CD4-positive, alpha-beta T cell (primary cell): ENCODE measurements at regions not wholly inside any gene's neighbourhood (a gene's known extent, or its start where the extent isn't known, plus 50 kb on each side); places are given as distances from the start of the nearest gene placed in this dataset. TPM values are rescaled to one million over a fixed set of nuclear protein-coding genes. Genes with fewer than 3 reads are reported as not detected.

Experiments used
- ATAC-seq: fragments of 200-7000 bp; cut with Tn5 transposase; one replicate; pipeline ENCODE4 v1.10.0; 2022; ENCODE audit warnings: mild to moderate bottlenecking; ENCODE audit not compliant: poor library complexity
- CTCF ChIA-PET: fragments of 350-600 bp; sonication (Branson Sonifier 250); formaldehyde crosslinking; loops from one replicate; lab custom pipeline; 2021; ENCODE audit warnings: antibody characterized with exemption, inconsistent platforms; lab: Charles Lee
- POLR2A ChIA-PET: fragments of 350-600 bp; sonication (Branson Sonifier 250); formaldehyde crosslinking; loops from one replicate; lab custom pipeline; 2021; ENCODE audit warnings: antibody characterized with exemption, inconsistent platforms; lab: Charles Lee
- DNase-seq, 14 experiments: peaks; one replicate each; pipeline ENCODE4 v3.0.0-alpha.2; 2013 to 2020; ENCODE audit warnings: mixed read lengths in 2 of 14
- H3K27ac ChIP-seq, 2 donors: one replicate each; pipeline versions ENCODE4 v1.5.1 to v1.7.0; 2013; ENCODE audit warnings: low read length in 2 of 2, low read depth in 1 of 2, mild to moderate bottlenecking in 1 of 2
- H3K27me3 ChIP-seq, 2 experiments: 1 replicate in 1 of 2; 2 replicates in 1 of 2; pipeline versions ENCODE4 v1.6.1 to v1.7.0; 2013; ENCODE audit warnings: low read length in 2 of 2, control low read depth in 1 of 2, mild to moderate bottlenecking in 1 of 2, moderate library complexity in 1 of 2; ENCODE audit not compliant: insufficient read depth in 2 of 2, control insufficient read depth in 1 of 2
- H3K36me3 ChIP-seq: one replicate; pipeline ENCODE4 v1.6.1; 2013; ENCODE audit warnings: low read length, control low read depth; ENCODE audit not compliant: insufficient read depth
- H3K4me1 ChIP-seq: one replicate; pipeline ENCODE4 v1.6.1; 2013; ENCODE audit warnings: low read length, control low read depth; ENCODE audit not compliant: insufficient read depth
- H3K4me3 ChIP-seq: one replicate; pipeline ENCODE4 v1.5.1; 2013; ENCODE audit warnings: mild to moderate bottlenecking, low read length, moderate library complexity
- H3K9me3 ChIP-seq, 2 experiments: 1 replicate in 1 of 2; 2 replicates in 1 of 2; pipeline versions ENCODE4 v1.6.1 to v1.7.0; 2013; ENCODE audit warnings: low read length in 2 of 2, mild to moderate bottlenecking in 2 of 2, control low read depth in 1 of 2, moderate library complexity in 1 of 2; ENCODE audit not compliant: control insufficient read depth in 1 of 2, insufficient read depth in 1 of 2
- H3K27ac Mint-ChIP-seq: one replicate; pipeline ENCODE4 v1.8.0; 2020; ENCODE audit warnings: mixed read lengths
- H3K27me3 Mint-ChIP-seq: one replicate; pipeline ENCODE4 v1.8.0; 2021; ENCODE audit warnings: mixed read lengths
- H3K36me3 Mint-ChIP-seq: one replicate; pipeline ENCODE4 v1.8.0; 2021; ENCODE audit warnings: low read depth, mixed read lengths
- H3K4me1 Mint-ChIP-seq: one replicate; pipeline ENCODE4 v1.8.0; 2021; ENCODE audit warnings: low read depth, mixed read lengths
- H3K4me3 Mint-ChIP-seq: one replicate; pipeline ENCODE4 v1.8.0; 2020; ENCODE audit warnings: mild to moderate bottlenecking, mixed read lengths
- H3K9me3 Mint-ChIP-seq: one replicate; pipeline ENCODE4 v1.8.0; 2020; ENCODE audit warnings: mixed read lengths
- intact Hi-C, 2 experiments: fragments of 100-400 bp; cut with DNase I in 1 of 2; cut with micrococcal nuclease in 1 of 2; formaldehyde crosslinking; loops; one replicate each; pipeline versions ENCODE4 v1.15.1 to v1.9.0; 2023 to 2025; cut with DNase I, micrococcal nuclease
- microRNA-seq: library from miRNA; unstranded; fragments of <30 nt; microRNA quantifications from one replicate; pipeline ENCODE4 v1.2.0, GENCODE V29; 2021; ENCODE audit warnings: borderline microRNAs expressed, borderline replicate concordance
- TF ChIP-seq, protein P1 (sequence below): fragments of 200-600 bp; IDR thresholded peaks from one replicate; pipeline ENCODE4 v1.8.0; 2022; ENCODE audit warnings: antibody characterized with exemption, mild to moderate bottlenecking

DNA sequence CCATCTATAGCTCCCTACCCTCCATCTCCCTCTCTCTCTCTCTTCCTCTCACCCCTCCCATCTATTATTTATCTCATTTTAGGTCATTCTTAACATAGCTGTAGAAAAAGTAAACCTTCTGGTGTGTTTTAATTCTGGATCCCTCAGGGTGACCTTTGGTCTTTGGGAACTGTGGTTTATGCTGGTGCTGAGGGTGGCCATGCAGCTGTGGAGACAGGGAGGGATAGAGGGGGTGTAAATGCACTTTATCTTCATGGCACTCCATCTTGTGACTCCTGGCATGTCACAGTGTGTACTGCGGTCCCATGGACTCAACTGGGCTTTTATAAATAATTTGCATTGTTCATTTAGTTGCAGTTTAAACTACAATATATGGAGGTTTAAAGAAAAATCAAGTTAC, 50.2 kb upstream of the RUNX1 start:
- Mint-ChIP-seq H3K4me1 (no peaks in the 10 kb centered on the region), H3K9me3 (no peaks in the 10 kb centered on the region), H3K4me3 (no peak overlapping the region), H3K27ac (no peak overlapping the region), H3K36me3 (no peaks in the 10 kb centered on the region), H3K27me3 (no peaks in the 10 kb centered on the region)
- ChIA-PET CTCF (no interaction called here), POLR2A (no interaction called here)
- Histone ChIP-seq H3K27ac (no peak overlapping the region), H3K36me3 (no peaks in the 10 kb centered on the region), H3K4me1 (peaks cover 15% of the 10 kb centered on the region), H3K9me3 (no peaks in the 10 kb centered on the region), H3K4me3 (no peak overlapping the region), H3K27me3 (no peaks in the 10 kb centered on the region)
- DNase-seq (no peak), ATAC-seq (no peak)
- TF ChIP-seq, protein P1, sequence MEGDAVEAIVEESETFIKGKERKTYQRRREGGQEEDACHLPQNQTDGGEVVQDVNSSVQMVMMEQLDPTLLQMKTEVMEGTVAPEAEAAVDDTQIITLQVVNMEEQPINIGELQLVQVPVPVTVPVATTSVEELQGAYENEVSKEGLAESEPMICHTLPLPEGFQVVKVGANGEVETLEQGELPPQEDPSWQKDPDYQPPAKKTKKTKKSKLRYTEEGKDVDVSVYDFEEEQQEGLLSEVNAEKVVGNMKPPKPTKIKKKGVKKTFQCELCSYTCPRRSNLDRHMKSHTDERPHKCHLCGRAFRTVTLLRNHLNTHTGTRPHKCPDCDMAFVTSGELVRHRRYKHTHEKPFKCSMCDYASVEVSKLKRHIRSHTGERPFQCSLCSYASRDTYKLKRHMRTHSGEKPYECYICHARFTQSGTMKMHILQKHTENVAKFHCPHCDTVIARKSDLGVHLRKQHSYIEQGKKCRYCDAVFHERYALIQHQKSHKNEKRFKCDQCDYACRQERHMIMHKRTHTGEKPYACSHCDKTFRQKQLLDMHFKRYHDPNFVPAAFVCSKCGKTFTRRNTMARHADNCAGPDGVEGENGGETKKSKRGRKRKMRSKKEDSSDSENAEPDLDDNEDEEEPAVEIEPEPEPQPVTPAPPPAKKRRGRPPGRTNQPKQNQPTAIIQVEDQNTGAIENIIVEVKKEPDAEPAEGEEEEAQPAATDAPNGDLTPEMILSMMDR: no peak
- intact Hi-C loops: no loop called here

Small RNAs in the stretch of these regions (microRNA-seq; reads per million reads assigned to microRNA genes)
- gene MIR802: not detected
